HG03175 (cell line): ENCODE measurements at regions not wholly inside any gene's neighbourhood (a gene's known extent, or its start where the extent isn't known, plus 50 kb on each side); places are given as distances from the start of the nearest gene placed in this dataset.
"Not testable (repeated sequence)": the region's sequence is repeated elsewhere in the genome, so short reads cannot be mapped to it uniquely, and the experiment has no call there.

Experiments used
- ATAC-seq: cut with Tn5 transposase; IDR thresholded peaks from one replicate; pipeline ENCODE4 v1.9.1; 2021; ENCODE audit warnings: mild to moderate bottlenecking, moderate library complexity; ENCODE audit not compliant: unreplicated experiment

GRCh38 chr5:9813305-9813704 is 183.2 kb upstream of the TAS2R1 start:
- no peak for ATAC-seq

GRCh38 chr5:9807366-9807765 is 177.2 kb upstream of the TAS2R1 start:
- ATAC-seq = not testable (repeated sequence)

- ATAC-seq = no peak
These were observed 171.8 kb upstream of the TAS2R1 start for GRCh38 chr5:9801908-9802307.

GRCh38 chr5:9799606-9800005 is 169.5 kb upstream of the TAS2R1 start:
- ATAC-seq = no peak

GRCh38 chr5:9790276-9790675 is 160.1 kb upstream of the TAS2R1 start:
- no peak for ATAC-seq

GRCh38 chr5:9789777-9790176 is 159.6 kb upstream of the TAS2R1 start:
- ATAC-seq = no peak

GRCh38 chr5:9787861-9788600 is 157.9 kb upstream of the TAS2R1 start:
- ATAC-seq = no peak

GRCh38 chr5:9786380-9787360 is 156.5 kb upstream of the TAS2R1 start:
- ATAC-seq = no peak

GRCh38 chr5:9785751-9786150 is 155.6 kb upstream of the TAS2R1 start:
- ATAC-seq = no peak

GRCh38 chr5:9784231-9784630 is 154.1 kb upstream of the TAS2R1 start:
- no peak for ATAC-seq

- no peak for ATAC-seq
These were observed 152.8 kb upstream of the TAS2R1 start for GRCh38 chr5:9782826-9783560.

- no peak for ATAC-seq
These were observed 151.7 kb upstream of the TAS2R1 start for GRCh38 chr5:9781890-9782289.

GRCh38 chr5:9781275-9781674 is 151.1 kb upstream of the TAS2R1 start:
- no peak for ATAC-seq

GRCh38 chr5:9780501-9780900 is 150.3 kb upstream of the TAS2R1 start:
- no peak for ATAC-seq

GRCh38 chr5:9776525-9776924 is 146.4 kb upstream of the TAS2R1 start:
- ATAC-seq = no peak

- ATAC-seq = no peak
These were observed 145.2 kb upstream of the TAS2R1 start for GRCh38 chr5:9775339-9775738.

- ATAC-seq = no peak
These were observed 144.4 kb upstream of the TAS2R1 start for GRCh38 chr5:9774472-9775079.

- ATAC-seq = no peak
These were observed 140.9 kb upstream of the TAS2R1 start for GRCh38 chr5:9771079-9771478.

GRCh38 chr5:9766581-9766980 is 136.4 kb upstream of the TAS2R1 start:
- no peak for ATAC-seq

GRCh38 chr5:9765419-9766140 is 135.4 kb upstream of the TAS2R1 start:
- no peak for ATAC-seq
